IMR-90 (cell line): ENCODE measurements at regions not wholly inside any gene's neighbourhood (a gene's known extent, or its start where the extent isn't known, plus 50 kb on each side); places are given as distances from the start of the nearest gene placed in this dataset.

Experiments
- ATAC-seq: fragments of 200-7000 bp; cut with Tn5 transposase; 2 replicates; pipeline ENCODE4 v1.9.1; 2020; ENCODE audit warnings: low read depth, mild to moderate bottlenecking, moderate library complexity
- BruUV-seq: library from RNA; stranded (reverse); fragments of 400-500 nt; replicated peaks from 2 replicates; lab custom pipeline; 2021; lab: Mats Ljungman, UMichigan
- CTCF ChIA-PET: fragments of 300-600 bp; formaldehyde crosslinking; extraction: SDS; loops from one replicate; lab custom pipeline; 2021; ENCODE audit warnings: antibody characterized with exemption; lab: Yijun Ruan, JAX
- POLR2A ChIA-PET: fragments of 300-600 bp; sonication (Branson Sonifier 250); formaldehyde crosslinking; loops from one replicate; lab custom pipeline; 2022; ENCODE audit warnings: antibody characterized with exemption; ENCODE audit not compliant: unreplicated experiment; lab: Charles Lee
- DNase-seq: peaks from one replicate; pipeline ENCODE4 v3.0.0; 2013
- H2AFZ ChIP-seq: replicated peaks from 2 replicates; pipeline ENCODE3; 2013; ENCODE audit warnings: low read length, mild to moderate bottlenecking; ENCODE audit not compliant: poor library complexity
- H2AK5ac ChIP-seq: 2 replicates; pipeline ENCODE4 v1.6.1; 2013; ENCODE audit warnings: low read depth, low read length, inconsistent platforms
- H2AK9ac ChIP-seq: replicated peaks from 2 replicates; pipeline ENCODE3; 2013; ENCODE audit warnings: mild to moderate bottlenecking, low read depth, low read length, moderate library complexity; ENCODE audit not compliant: poor library complexity
- H2BK120ac ChIP-seq: 2 replicates; pipeline ENCODE4 v1.6.1; 2013; ENCODE audit warnings: low read depth, low read length, inconsistent platforms
- H2BK15ac ChIP-seq: 3 replicates; pipeline ENCODE4 v1.6.1; 2013; ENCODE audit warnings: low read depth, low read length, inconsistent platforms
- H2BK20ac ChIP-seq: 2 replicates; pipeline ENCODE4 v1.6.1; 2013; ENCODE audit warnings: low read depth, mild to moderate bottlenecking, inconsistent platforms, low read length, moderate library complexity
- H2BK5ac ChIP-seq: 2 replicates; pipeline ENCODE4 v1.6.1; 2013; ENCODE audit warnings: mild to moderate bottlenecking, low read depth, low read length, inconsistent platforms; ENCODE audit not compliant: poor library complexity, severe bottlenecking
- H3K14ac ChIP-seq: replicated peaks from 2 replicates; pipeline ENCODE4 v1.6.1; 2013; ENCODE audit warnings: low read depth, low read length, inconsistent platforms
- H3K18ac ChIP-seq: 2 replicates; pipeline ENCODE4 v1.6.1; 2013; ENCODE audit warnings: low read depth, low read length, control low read depth
- H3K23ac ChIP-seq: 2 replicates; pipeline ENCODE4 v1.6.1; 2013; ENCODE audit warnings: low read depth, low read length, inconsistent platforms
- H3K27ac ChIP-seq: 2 replicates; pipeline ENCODE4 v1.5.1; 2013; ENCODE audit warnings: mild to moderate bottlenecking, control low read depth, low read length; ENCODE audit not compliant: insufficient read depth
- H3K27me3 ChIP-seq: 2 replicates; pipeline ENCODE4 v1.6.1; 2013; ENCODE audit warnings: low read length; ENCODE audit not compliant: control insufficient read depth, insufficient read depth
- H3K36me3 ChIP-seq: 2 replicates; pipeline ENCODE4 v1.6.1; 2013; ENCODE audit warnings: low read length, mixed read lengths; ENCODE audit not compliant: control insufficient read depth, insufficient read depth
- H3K4ac ChIP-seq: 2 replicates; pipeline ENCODE4 v1.6.1; 2013; ENCODE audit warnings: low read depth, low read length, inconsistent platforms
- H3K4me1 ChIP-seq: 2 replicates; pipeline ENCODE4 v1.6.1; 2013; ENCODE audit warnings: low read length, mixed read lengths; ENCODE audit not compliant: control insufficient read depth, insufficient read depth
- H3K4me2 ChIP-seq: 2 replicates; pipeline ENCODE4 v1.6.1; 2013; ENCODE audit warnings: low read depth, mild to moderate bottlenecking, control low read depth, low read length, moderate library complexity
- H3K4me3 ChIP-seq: 2 replicates; pipeline ENCODE4 v1.5.1; 2013; ENCODE audit warnings: low read depth, mild to moderate bottlenecking, control low read depth, low read length, moderate library complexity; ENCODE audit not compliant: insufficient read depth
- H3K56ac ChIP-seq: 2 replicates; pipeline ENCODE4 v1.6.1; 2013; ENCODE audit warnings: low read length, inconsistent platforms; ENCODE audit not compliant: insufficient read depth; ENCODE audit errors: extremely low read depth
- H3K79me1 ChIP-seq, 2 experiments: 2 replicates each; pipeline ENCODE4 v1.6.1; 2013; ENCODE audit warnings: low read length in 2 of 2, inconsistent platforms in 1 of 2, low read depth in 1 of 2
- H3K9ac ChIP-seq: 2 replicates; pipeline ENCODE4 v1.6.1; 2013; ENCODE audit warnings: low read depth, low read length, control low read depth
- H3K9me1 ChIP-seq: 2 replicates; pipeline ENCODE4 v1.6.1; 2013; ENCODE audit warnings: low read length, inconsistent platforms; ENCODE audit not compliant: insufficient read depth
- H3K9me3 ChIP-seq: 2 replicates; pipeline ENCODE4 v1.6.1; 2013; ENCODE audit warnings: low read length; ENCODE audit not compliant: control insufficient read depth, insufficient read depth
- H4K20me1 ChIP-seq: 2 replicates; pipeline ENCODE4 v1.6.1; 2013; ENCODE audit warnings: low read length, inconsistent platforms; ENCODE audit not compliant: insufficient read depth
- H4K5ac ChIP-seq: 2 replicates; pipeline ENCODE4 v1.6.1; 2013; ENCODE audit warnings: mild to moderate bottlenecking, low read depth, low read length, control low read depth
- H4K8ac ChIP-seq, 2 experiments: 2 replicates each; pipeline ENCODE4 v1.6.1; 2013; ENCODE audit warnings: low read depth in 2 of 2, low read length in 2 of 2, control low read depth in 1 of 2, inconsistent platforms in 1 of 2
- H4K91ac ChIP-seq: 2 replicates; pipeline ENCODE4 v1.6.1; 2013; ENCODE audit warnings: low read depth, low read length, inconsistent platforms; ENCODE audit not compliant: insufficient read depth
- BHLHE40 ChIP-seq: fragments of 150-350 bp; IDR thresholded peaks from 2 replicates; pipeline ENCODE4 v1.6.1; 2016; ENCODE audit warnings: mild to moderate bottlenecking, low read depth, low read length
- CEBPB ChIP-seq: IDR thresholded peaks from 2 replicates; pipeline ENCODE4 v1.6.1; 2012; ENCODE audit warnings: low read depth, low read length, improper control_type of control experiment
- CHD1 ChIP-seq: IDR thresholded peaks from 2 replicates; pipeline ENCODE4 v1.6.1; 2012; ENCODE audit warnings: low read depth, low read length, improper control_type of control experiment
- FOS ChIP-seq: fragments of 150-350 bp; IDR thresholded peaks from 2 replicates; pipeline ENCODE4 v1.6.1; 2016; ENCODE audit warnings: low read depth, low read length
- MAFK ChIP-seq: IDR thresholded peaks from 2 replicates; pipeline ENCODE4 v1.6.1; 2012; ENCODE audit warnings: low read depth, low read length, improper control_type of control experiment
- MAZ ChIP-seq: IDR thresholded peaks from 2 replicates; pipeline ENCODE4 v1.6.1; 2012; ENCODE audit warnings: low read depth, mild to moderate bottlenecking, low read length, improper control_type of control experiment, moderate library complexity, borderline replicate concordance
- MXI1 ChIP-seq: IDR thresholded peaks from 2 replicates; pipeline ENCODE4 v1.6.1; 2012; ENCODE audit warnings: low read depth, mild to moderate bottlenecking, low read length, moderate library complexity, borderline replicate concordance
- NFE2L2 ChIP-seq: fragments of 150-350 bp; IDR thresholded peaks from 2 replicates; pipeline ENCODE4 v1.6.1; 2016; ENCODE audit warnings: low read depth, mild to moderate bottlenecking, low read length
- RAD21 ChIP-seq: IDR thresholded peaks from 2 replicates; pipeline ENCODE4 v1.6.1; 2012; ENCODE audit warnings: low read length, improper control_type of control experiment
- RCOR1 ChIP-seq: IDR thresholded peaks from 2 replicates; pipeline ENCODE4 v1.6.1; 2012; ENCODE audit warnings: mild to moderate bottlenecking, low read length, improper control_type of control experiment; ENCODE audit not compliant: insufficient replicate concordance
- RFX5 ChIP-seq: IDR thresholded peaks from 2 replicates; pipeline ENCODE4 v1.8.0; 2012; ENCODE audit warnings: low read depth, mild to moderate bottlenecking, low read length, moderate library complexity
- SMC3 ChIP-seq: fragments of 150-350 bp; IDR thresholded peaks from 2 replicates; pipeline ENCODE4 v1.6.1; 2016; ENCODE audit warnings: low read depth, mild to moderate bottlenecking, antibody characterized with exemption, low read length, moderate library complexity
- WGBS, 2 experiments: methylation state at CpG; one replicate each; pipeline versions ENCODE4 v1.1.5 to v1.1.7; 2013; ENCODE audit warnings: missing lambda C conversion rate in 2 of 2; ENCODE audit not compliant: insufficient read length in 1 of 2; ENCODE audit errors: extremely low coverage in 2 of 2; 5-methylcytosine and 5-hydroxymethylcytosine counted together
- dilution Hi-C: fragments of 300-500 bp; cut with HindIII; formaldehyde crosslinking; loops from one replicate; pipeline ENCODE4 v1.14.3; 2018; ENCODE audit warnings: low sequenced_read_pairs; ENCODE audit not compliant: unreplicated experiment
- in situ Hi-C: fragments of 300-500 bp; cut with MboI; formaldehyde crosslinking; loops from 3 replicates; pipeline ENCODE4 v1.14.3; 2019; ENCODE audit warnings: low sequenced_read_pairs, inconsistent platforms, mixed read lengths
- intact Hi-C: fragments of 100-400 bp; cut with micrococcal nuclease; formaldehyde crosslinking; loops from 2 replicates; pipeline ENCODE4 v1.10.0; 2022
- TF ChIP-seq, protein P1 (sequence below): fragments of 150-350 bp; IDR thresholded peaks from 2 replicates; pipeline ENCODE4 v1.6.1; 2016; ENCODE audit warnings: low read depth, mild to moderate bottlenecking, low read length, moderate library complexity, borderline replicate concordance
- TF ChIP-seq, protein P2 (sequence below): fragments of 150-350 bp; IDR thresholded peaks from 2 replicates; pipeline ENCODE4 v1.6.1; 2017; ENCODE audit warnings: mild to moderate bottlenecking, antibody characterized with exemption, low read length, low read depth

DNA sequence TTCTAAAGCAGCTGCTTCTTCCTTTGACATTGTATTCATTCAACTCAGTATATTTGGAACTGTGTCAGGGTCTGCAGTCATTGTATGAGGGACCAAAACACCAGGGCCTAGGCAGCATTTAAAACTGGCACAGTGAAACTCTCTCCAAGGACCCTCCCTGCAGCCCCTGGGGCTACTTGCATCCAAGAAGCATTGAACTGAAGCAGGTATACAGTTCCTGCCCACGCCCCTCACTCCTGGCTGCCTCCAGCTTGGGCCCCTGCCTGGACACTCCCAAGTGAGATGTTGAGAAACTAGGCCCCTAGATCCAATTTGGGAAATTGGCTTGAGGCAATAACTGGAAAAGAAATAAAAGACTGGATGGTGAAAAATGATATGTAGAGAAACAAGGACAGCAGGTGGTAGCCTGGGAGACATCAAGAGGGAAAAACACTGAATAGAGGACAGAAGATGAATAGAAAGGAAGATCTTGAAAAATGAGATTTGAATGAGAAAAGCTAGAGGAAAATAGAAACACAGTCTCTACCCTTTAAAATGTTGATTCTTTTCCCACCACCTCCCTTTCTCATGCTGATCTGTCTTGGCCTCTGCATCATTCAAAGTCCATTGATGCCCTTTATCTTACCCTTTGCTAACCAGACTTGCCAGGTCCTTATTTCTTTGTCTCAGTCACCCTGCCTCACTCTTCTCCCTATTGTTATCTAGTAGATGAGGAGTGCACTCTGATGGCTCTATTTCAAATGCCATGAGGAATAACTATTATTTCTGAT, 368.8 kb upstream of the CDH8 start:
- H2BK15ac ChIP-seq = no peak overlapping the region
- no peak for TF ChIP-seq NFE2L2
- TF ChIP-seq RCOR1 = no peak
- no peak for TF ChIP-seq RAD21
- no peak for TF ChIP-seq MXI1
- TF ChIP-seq SMC3 = no peak
- TF ChIP-seq, protein P1, sequence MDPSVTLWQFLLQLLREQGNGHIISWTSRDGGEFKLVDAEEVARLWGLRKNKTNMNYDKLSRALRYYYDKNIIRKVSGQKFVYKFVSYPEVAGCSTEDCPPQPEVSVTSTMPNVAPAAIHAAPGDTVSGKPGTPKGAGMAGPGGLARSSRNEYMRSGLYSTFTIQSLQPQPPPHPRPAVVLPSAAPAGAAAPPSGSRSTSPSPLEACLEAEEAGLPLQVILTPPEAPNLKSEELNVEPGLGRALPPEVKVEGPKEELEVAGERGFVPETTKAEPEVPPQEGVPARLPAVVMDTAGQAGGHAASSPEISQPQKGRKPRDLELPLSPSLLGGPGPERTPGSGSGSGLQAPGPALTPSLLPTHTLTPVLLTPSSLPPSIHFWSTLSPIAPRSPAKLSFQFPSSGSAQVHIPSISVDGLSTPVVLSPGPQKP = no peak
- TF ChIP-seq BHLHE40 = no peak
- TF ChIP-seq, protein P2, sequence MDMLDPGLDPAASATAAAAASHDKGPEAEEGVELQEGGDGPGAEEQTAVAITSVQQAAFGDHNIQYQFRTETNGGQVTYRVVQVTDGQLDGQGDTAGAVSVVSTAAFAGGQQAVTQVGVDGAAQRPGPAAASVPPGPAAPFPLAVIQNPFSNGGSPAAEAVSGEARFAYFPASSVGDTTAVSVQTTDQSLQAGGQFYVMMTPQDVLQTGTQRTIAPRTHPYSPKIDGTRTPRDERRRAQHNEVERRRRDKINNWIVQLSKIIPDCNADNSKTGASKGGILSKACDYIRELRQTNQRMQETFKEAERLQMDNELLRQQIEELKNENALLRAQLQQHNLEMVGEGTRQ = no peak
- no peak for TF ChIP-seq CEBPB
- no peak for TF ChIP-seq RFX5
- TF ChIP-seq MAZ = no peak
- no peak for TF ChIP-seq CHD1
- TF ChIP-seq MAFK = no peak
- TF ChIP-seq FOS = no peak
- ATAC-seq (no peak), DNase-seq (no peak)
- in situ Hi-C loops = no loop called here
- no peak overlapping the region for H4K5ac ChIP-seq
- ChIA-PET POLR2A (no interaction called here), CTCF (no interaction called here)
- no TSS peak for BruUV-seq
- no peak overlapping the region for H2AK5ac ChIP-seq
- H3K14ac ChIP-seq = no peak overlapping the region
- no peak overlapping the region for H3K4me3 ChIP-seq
- H3K9ac ChIP-seq = no peak overlapping the region
- no peak overlapping the region for H4K91ac ChIP-seq
- H3K18ac ChIP-seq = no peak overlapping the region
- H3K4ac ChIP-seq = no peak overlapping the region
- no peaks in the 10 kb centered on the region for H3K4me1 ChIP-seq
- no peak overlapping the region for H2AFZ ChIP-seq
- H3K27ac ChIP-seq = no peak overlapping the region
- no peaks in the 10 kb centered on the region for H3K79me1 ChIP-seq
- H3K4me2 ChIP-seq = no peak overlapping the region
- H2BK120ac ChIP-seq = no peak overlapping the region
- H2BK20ac ChIP-seq = no peak overlapping the region
- intact Hi-C loops = no loop called here
- dilution Hi-C loops = no loop called here
- H2AK9ac ChIP-seq = no peak overlapping the region
- no CpG with 5 or more reads among the region's 1 CpG for WGBS, 2 experiments
- H4K8ac ChIP-seq = no peak overlapping the region
- H3K36me3 ChIP-seq = no peaks in the 10 kb centered on the region
- no peak overlapping the region for H3K56ac ChIP-seq
- H3K9me3 ChIP-seq = peaks cover 3% of the 10 kb centered on the region
- H3K23ac ChIP-seq = no peak overlapping the region
- no peaks in the 10 kb centered on the region for H3K27me3 ChIP-seq
- H2BK5ac ChIP-seq = no peak overlapping the region
- H4K20me1 ChIP-seq = no peaks in the 10 kb centered on the region
- no peaks in the 10 kb centered on the region for H3K9me1 ChIP-seq
